Thyroid gland (tissue), 4 donors: ENCODE measurements at regions not wholly inside any gene's neighbourhood (a gene's known extent, or its start where the extent isn't known, plus 50 kb on each side); places are given as distances from the start of the nearest gene placed in this dataset.

Experiments
- POLR2A ChIP-seq, 2 donors: fragments of 450-650 bp; IDR thresholded peaks; one replicate each; pipeline ENCODE4 v1.6.1; 2017; ENCODE audit warnings: antibody characterized with exemption in 2 of 2, mild to moderate bottlenecking in 2 of 2, moderate library complexity in 1 of 2
- TF ChIP-seq, protein P1 (sequence below), 6 experiments: fragments of 200-600 bp in 3 of 6; fragments of 450-650 bp in 3 of 6; sonication (generic) in 3 of 6; IDR thresholded peaks; one replicate each; pipeline ENCODE4 v1.5.1; 2016 to 2019; ENCODE audit warnings: antibody characterized with exemption in 6 of 6, mild to moderate bottlenecking in 2 of 6, inconsistent platforms in 1 of 6, moderate library complexity in 1 of 6

DNA sequence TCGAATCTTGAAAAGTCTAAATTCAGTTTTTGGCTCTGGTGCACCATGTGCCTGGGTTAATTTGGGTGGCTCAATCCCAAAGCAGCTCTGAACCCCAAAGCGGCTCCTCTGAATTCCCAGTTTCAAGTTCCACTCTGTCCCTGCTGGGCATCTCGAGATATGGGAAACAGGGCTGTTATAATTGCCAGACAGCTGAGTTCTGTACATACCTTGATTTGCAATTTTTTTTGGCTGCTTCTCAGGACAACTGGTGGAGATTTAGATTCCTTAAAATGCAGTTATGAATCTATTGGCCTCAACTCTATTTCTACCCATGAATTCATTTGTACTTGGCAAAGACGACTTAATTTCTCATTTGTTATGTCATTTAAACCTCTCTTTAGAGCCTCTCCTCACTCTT is 808.5 kb downstream of the TLE4 start:
- TF ChIP-seq, protein P1, sequence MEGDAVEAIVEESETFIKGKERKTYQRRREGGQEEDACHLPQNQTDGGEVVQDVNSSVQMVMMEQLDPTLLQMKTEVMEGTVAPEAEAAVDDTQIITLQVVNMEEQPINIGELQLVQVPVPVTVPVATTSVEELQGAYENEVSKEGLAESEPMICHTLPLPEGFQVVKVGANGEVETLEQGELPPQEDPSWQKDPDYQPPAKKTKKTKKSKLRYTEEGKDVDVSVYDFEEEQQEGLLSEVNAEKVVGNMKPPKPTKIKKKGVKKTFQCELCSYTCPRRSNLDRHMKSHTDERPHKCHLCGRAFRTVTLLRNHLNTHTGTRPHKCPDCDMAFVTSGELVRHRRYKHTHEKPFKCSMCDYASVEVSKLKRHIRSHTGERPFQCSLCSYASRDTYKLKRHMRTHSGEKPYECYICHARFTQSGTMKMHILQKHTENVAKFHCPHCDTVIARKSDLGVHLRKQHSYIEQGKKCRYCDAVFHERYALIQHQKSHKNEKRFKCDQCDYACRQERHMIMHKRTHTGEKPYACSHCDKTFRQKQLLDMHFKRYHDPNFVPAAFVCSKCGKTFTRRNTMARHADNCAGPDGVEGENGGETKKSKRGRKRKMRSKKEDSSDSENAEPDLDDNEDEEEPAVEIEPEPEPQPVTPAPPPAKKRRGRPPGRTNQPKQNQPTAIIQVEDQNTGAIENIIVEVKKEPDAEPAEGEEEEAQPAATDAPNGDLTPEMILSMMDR (IDR thresholded peaks at IDR 0.05) = no peak
- TF ChIP-seq POLR2A (IDR thresholded peaks at IDR 0.05) = no peak
